AG10803 (cell line): ENCODE measurements at regions not wholly inside any gene's neighbourhood (a gene's known extent, or its start where the extent isn't known, plus 50 kb on each side); places are given as distances from the start of the nearest gene placed in this dataset.

Experiments
- DNase-seq: peaks from one replicate; pipeline ENCODE4 v3.0.0; 2010; ENCODE audit warnings: low read depth
- H3K4me3 ChIP-seq: 2 replicates; pipeline ENCODE4 v1.5.1; 2011; ENCODE audit warnings: mild to moderate bottlenecking, low read length, control low read depth
- TF ChIP-seq, protein P1 (sequence below): conservative IDR thresholded peaks from 2 replicates; pipeline ENCODE4 v1.5.1; 2011; ENCODE audit warnings: mild to moderate bottlenecking, low read length, control low read depth, inconsistent platforms

DNA sequence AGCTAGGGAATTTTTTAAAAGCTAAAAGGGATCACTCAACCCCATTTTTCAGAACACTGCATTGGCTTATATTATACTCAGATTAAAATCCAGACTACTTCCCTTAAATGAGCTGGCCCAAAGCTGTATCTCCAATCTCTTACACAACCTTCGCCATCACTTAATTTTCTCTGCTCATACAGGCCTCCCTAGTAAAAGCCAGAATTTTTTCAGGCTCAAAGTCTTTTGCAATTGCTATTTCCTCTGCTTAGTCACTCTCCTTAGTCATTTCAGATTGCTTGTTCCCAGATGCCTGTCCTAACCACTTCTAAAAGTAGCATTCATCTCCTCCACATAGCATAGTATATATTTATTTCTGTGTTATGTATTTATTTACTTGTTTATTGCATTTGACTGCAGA is 1587.9 kb upstream of the ADGRL3 start:
- H3K4me3 ChIP-seq = no peak overlapping the region
- TF ChIP-seq, protein P1, sequence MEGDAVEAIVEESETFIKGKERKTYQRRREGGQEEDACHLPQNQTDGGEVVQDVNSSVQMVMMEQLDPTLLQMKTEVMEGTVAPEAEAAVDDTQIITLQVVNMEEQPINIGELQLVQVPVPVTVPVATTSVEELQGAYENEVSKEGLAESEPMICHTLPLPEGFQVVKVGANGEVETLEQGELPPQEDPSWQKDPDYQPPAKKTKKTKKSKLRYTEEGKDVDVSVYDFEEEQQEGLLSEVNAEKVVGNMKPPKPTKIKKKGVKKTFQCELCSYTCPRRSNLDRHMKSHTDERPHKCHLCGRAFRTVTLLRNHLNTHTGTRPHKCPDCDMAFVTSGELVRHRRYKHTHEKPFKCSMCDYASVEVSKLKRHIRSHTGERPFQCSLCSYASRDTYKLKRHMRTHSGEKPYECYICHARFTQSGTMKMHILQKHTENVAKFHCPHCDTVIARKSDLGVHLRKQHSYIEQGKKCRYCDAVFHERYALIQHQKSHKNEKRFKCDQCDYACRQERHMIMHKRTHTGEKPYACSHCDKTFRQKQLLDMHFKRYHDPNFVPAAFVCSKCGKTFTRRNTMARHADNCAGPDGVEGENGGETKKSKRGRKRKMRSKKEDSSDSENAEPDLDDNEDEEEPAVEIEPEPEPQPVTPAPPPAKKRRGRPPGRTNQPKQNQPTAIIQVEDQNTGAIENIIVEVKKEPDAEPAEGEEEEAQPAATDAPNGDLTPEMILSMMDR = no peak
- peak; percentile 82 for DNase-seq

DNA sequence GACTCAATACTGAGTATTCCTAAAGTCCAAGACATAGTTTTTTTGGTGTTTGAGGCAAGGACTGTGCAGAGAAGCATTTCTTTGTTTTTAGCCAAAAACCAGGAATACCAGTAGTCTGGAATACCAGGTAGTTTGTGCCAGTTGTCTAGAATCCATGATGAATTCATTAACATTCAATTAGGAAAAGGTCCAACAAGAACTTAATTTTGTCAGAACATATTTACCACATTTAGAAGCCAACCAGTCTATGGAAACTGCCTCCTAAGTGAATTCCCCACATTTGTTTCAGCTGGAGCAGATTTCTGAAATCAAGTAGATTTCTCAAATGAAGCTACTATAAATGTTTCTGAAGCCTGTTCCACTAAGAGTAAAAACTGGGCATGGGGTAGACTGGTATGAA is 1584.8 kb upstream of the ADGRL3 start:
- TF ChIP-seq, protein P1 = no peak
- H3K4me3 ChIP-seq = no peak overlapping the region
- no peak for DNase-seq

DNA sequence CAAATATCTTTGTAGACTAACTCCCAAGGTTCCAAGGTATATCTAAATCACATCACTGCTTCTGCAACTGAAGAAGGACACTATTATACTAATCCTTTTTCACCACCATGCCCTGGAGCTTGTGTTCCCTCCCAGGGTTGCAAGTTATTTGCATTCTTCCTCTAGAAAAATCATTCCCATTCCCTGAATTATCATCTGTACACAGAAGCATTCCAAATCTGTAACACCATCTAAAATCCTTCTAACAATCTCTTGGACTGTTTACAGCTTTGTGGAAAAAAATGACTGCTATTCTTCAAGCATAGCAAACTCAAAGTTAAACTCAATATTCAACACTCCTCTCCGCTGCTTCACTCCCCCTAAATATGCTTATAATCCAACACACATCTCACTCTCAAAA is 1570.8 kb upstream of the ADGRL3 start:
- TF ChIP-seq, protein P1 = no peak
- no peak for DNase-seq
- no peak overlapping the region for H3K4me3 ChIP-seq

DNA sequence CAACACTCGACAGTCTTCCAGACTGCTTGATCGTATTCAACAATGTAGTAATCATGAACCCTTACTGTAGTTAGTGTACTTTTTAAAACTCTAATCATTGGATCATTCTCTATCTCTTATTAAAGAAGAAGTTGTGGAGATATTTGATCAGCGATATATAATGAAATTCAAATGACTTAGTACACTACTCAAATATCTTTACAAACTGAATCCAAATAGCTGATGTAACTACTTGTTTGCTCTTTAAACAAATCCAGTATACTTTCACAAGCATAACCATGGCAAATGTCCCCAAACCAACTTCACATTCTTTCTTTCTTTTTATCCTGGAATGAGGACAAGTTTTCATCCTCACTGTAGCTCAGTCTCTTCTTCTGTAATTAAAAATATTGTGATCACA is 1569.9 kb upstream of the ADGRL3 start:
- DNase-seq = no peak
- no peak overlapping the region for H3K4me3 ChIP-seq
- TF ChIP-seq, protein P1 = no peak

DNA sequence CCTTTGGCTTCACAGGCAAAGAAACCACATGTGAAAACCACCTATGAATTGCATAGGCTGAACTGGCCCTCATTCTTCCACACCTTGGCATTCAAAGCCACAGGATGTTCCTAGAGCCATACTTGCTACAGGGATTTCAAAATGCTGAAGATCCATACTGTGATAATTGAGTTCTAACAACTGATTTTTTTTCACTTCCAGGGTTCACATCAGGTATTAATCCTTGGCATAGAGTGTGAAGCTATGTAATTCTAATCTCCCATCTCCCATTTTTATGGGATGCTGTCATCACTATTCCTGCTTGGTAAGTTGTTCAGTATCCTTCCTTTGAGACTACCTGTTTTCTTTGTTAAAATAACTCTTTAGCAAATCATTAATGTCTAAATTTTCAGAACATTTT is 1569.2 kb upstream of the ADGRL3 start:
- TF ChIP-seq, protein P1 = no peak
- no peak for DNase-seq
- no peak overlapping the region for H3K4me3 ChIP-seq

DNA sequence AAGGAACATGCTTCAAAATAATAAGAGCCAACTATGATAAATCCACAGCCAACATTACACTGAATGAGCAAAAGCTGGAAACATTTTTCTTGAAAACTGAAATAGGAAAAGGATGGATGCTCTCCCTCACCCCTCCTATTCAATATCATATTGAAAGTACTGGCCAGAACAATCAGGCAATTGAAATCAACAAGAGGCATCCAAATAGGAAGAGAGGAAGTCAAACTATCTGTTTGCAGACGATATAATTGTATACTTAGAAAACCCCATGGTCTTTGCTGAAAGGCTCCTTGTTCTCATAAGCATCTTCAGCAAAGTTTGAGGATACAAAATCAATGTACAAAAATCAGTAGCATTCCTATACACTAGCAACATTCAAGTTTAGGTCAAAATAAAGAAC is 1562.5 kb upstream of the ADGRL3 start:
- no peak for DNase-seq
- no peak overlapping the region for H3K4me3 ChIP-seq
- TF ChIP-seq, protein P1 = no peak

DNA sequence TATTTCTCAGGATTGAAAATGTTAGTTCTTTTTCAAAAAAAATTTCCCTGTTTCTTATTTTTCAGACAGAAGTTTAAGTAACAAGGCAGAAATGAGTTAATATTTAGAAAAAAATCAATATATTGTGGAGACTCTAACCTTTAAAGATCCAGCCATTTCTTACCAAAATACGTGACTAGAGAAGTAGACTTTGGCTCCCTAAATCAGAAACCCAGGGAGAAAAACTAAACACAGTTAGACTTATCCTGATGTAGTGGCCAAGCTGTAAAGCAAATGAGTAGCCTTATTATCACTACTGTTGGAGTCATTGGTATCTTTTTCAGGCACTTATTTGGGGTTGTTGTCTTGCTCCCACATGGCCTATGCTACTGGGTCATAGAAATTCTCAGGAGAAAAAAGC is 1556.4 kb upstream of the ADGRL3 start:
- TF ChIP-seq, protein P1 = no peak
- H3K4me3 ChIP-seq = no peak overlapping the region
- no peak for DNase-seq
